ENCODE measurements at regions not wholly inside any gene's neighbourhood (a gene's known extent, or its start where the extent isn't known, plus 50 kb on each side); places are given as distances from the start of the nearest gene placed in this dataset.

- intact Hi-C loops (cut with micrococcal nuclease): no loop called here
- no peaks in the 10 kb centered on the region for H3K4me1 Mint-ChIP-seq
- POLR2A ChIA-PET: no interaction called here
- H3K9me3 Mint-ChIP-seq (ENCODE audit: insufficient read depth): peaks cover 3% of the 10 kb centered on the region
- Histone ChIP-seq H3K9me3 (ENCODE audit: control extremely low read depth in 1 of 3, control insufficient read depth in 2 of 3, insufficient read depth in 1 of 3, low read length in 2 of 3) (peaks cover 0 to 8% (median 1%) of the 10 kb centered on the region in 3 donors), H2AFZ (ENCODE audit: insufficient read depth, low read depth, low read length, poor library complexity, severe bottlenecking) (no peak overlapping the region), H3K9ac (ENCODE audit: low read length) (no peak overlapping the region), H3K27me3 (replicated peaks in 1 of 4; ENCODE audit: control extremely low read depth in 1 of 4, control insufficient read depth in 3 of 4, insufficient read depth in 4 of 4, low read length in 3 of 4) (no peaks in the 10 kb centered on the region), H3K4me3 (ENCODE audit: control extremely low read depth in 1 of 5, extremely low read depth in 1 of 5, insufficient read depth in 1 of 5, low read depth in 2 of 5, low read length in 4 of 5) (no peak overlapping the region), H3K27ac (ENCODE audit: low read length in 2 of 2) (no peak overlapping the region), H3K79me2 (ENCODE audit: control insufficient read depth, insufficient read depth, low read length) (no peaks in the 10 kb centered on the region), H4K20me1 (ENCODE audit: control insufficient read depth, insufficient read depth, low read length, poor library complexity, severe bottlenecking) (no peaks in the 10 kb centered on the region), H3K4me1 (ENCODE audit: control insufficient read depth in 2 of 2, insufficient read depth in 2 of 2, low read length in 2 of 2) (no peaks in the 10 kb centered on the region), H3K36me3 (replicated peaks in 1 of 2; ENCODE audit: control extremely low read depth in 1 of 2, control insufficient read depth in 1 of 2, extremely low read depth in 1 of 2, insufficient read depth in 2 of 2, low read length in 1 of 2) (no peaks in the 10 kb centered on the region), H3K4me2 (replicated peaks; ENCODE audit: low read depth, low read length, poor library complexity, severe bottlenecking) (no peak overlapping the region)
- no peak overlapping the region for H3K4me3 Mint-ChIP-seq
- CTCF ChIA-PET: no interaction called here
- no peak overlapping the region for H3K27ac Mint-ChIP-seq
- H3K27me3 Mint-ChIP-seq: no peaks in the 10 kb centered on the region
- WGBS (ENCODE audit: insufficient coverage): no CpG with 5 or more reads among the region's 2 CpGs
- DNase-seq: no peak
- ATAC-seq (ENCODE audit: low read depth): no peak
- no peak for TF ChIP-seq EZH2 (IDR thresholded peaks at IDR 0.05; ENCODE audit: borderline replicate concordance, insufficient read depth, low read depth, low read length, poor library complexity, severe bottlenecking)
- TF ChIP-seq CTCF (IDR thresholded peaks at IDR 0.05): no peak
Measured at GRCh38 chr21:27779606-27780005, 812.7 kb upstream of the ADAMTS5 start.

GRCh38 chr21:27776925-27777553, 810.2 kb upstream of the ADAMTS5 start:
- Histone ChIP-seq H3K4me2 (replicated peaks; ENCODE audit: low read depth, low read length, poor library complexity, severe bottlenecking) (no peak overlapping the region), H3K27ac (ENCODE audit: low read length in 2 of 2) (no peak overlapping the region), H3K27me3 (replicated peaks in 1 of 4; ENCODE audit: control extremely low read depth in 1 of 4, control insufficient read depth in 3 of 4, insufficient read depth in 4 of 4, low read length in 3 of 4) (no peaks in the 10 kb centered on the region), H3K4me1 (ENCODE audit: control insufficient read depth in 2 of 2, insufficient read depth in 2 of 2, low read length in 2 of 2) (no peaks in the 10 kb centered on the region), H3K79me2 (ENCODE audit: control insufficient read depth, insufficient read depth, low read length) (no peaks in the 10 kb centered on the region), H3K9ac (ENCODE audit: low read length) (no peak overlapping the region), H4K20me1 (ENCODE audit: control insufficient read depth, insufficient read depth, low read length, poor library complexity, severe bottlenecking) (no peaks in the 10 kb centered on the region), H3K4me3 (ENCODE audit: control extremely low read depth in 1 of 5, extremely low read depth in 1 of 5, insufficient read depth in 1 of 5, low read depth in 2 of 5, low read length in 4 of 5) (no peak overlapping the region), H2AFZ (ENCODE audit: insufficient read depth, low read depth, low read length, poor library complexity, severe bottlenecking) (no peak overlapping the region), H3K36me3 (replicated peaks in 1 of 2; ENCODE audit: control extremely low read depth in 1 of 2, control insufficient read depth in 1 of 2, extremely low read depth in 1 of 2, insufficient read depth in 2 of 2, low read length in 1 of 2) (no peaks in the 10 kb centered on the region), H3K9me3 (ENCODE audit: control extremely low read depth in 1 of 3, control insufficient read depth in 2 of 3, insufficient read depth in 1 of 3, low read length in 2 of 3) (peaks cover 0 to 8% (median 1%) of the 10 kb centered on the region in 3 donors)
- peaks cover 3% of the 10 kb centered on the region for H3K9me3 Mint-ChIP-seq (ENCODE audit: insufficient read depth)
- no peak for ATAC-seq (ENCODE audit: low read depth)
- ChIA-PET CTCF (no interaction called here), POLR2A (no interaction called here)
- no peak overlapping the region for H3K27ac Mint-ChIP-seq
- WGBS (ENCODE audit: insufficient coverage): 64% methylated on average over 9 of the region's 9 CpGs
- H3K4me1 Mint-ChIP-seq: no peaks in the 10 kb centered on the region
- H3K4me3 Mint-ChIP-seq: no peak overlapping the region
- H3K27me3 Mint-ChIP-seq: no peaks in the 10 kb centered on the region
- TF ChIP-seq EZH2 (IDR thresholded peaks at IDR 0.05; ENCODE audit: borderline replicate concordance, insufficient read depth, low read depth, low read length, poor library complexity, severe bottlenecking) (no peak), CTCF (IDR thresholded peaks at IDR 0.05) (no peak)
- DNase-seq: no peak
- intact Hi-C loops (cut with micrococcal nuclease): no loop called here
